ENCODE measurements at regions not wholly inside any gene's neighbourhood (a gene's known extent, or its start where the extent isn't known, plus 50 kb on each side); places are given as distances from the start of the nearest gene placed in this dataset.
"Not testable (repeated sequence)": the region's sequence is repeated elsewhere in the genome, so short reads cannot be mapped to it uniquely, and the experiment has no call there.

GRCh38 chr11:100593291-100593690 lies 93.8 kb upstream of the ARHGAP42 start:
- WGBS, 2 donors: 86 to 95% methylated on average over 2 of the region's 2 CpGs
- H3K4me3 ChIP-seq: no peak overlapping the region
- no peak for DNase-seq
- no peak overlapping the region for H3K27ac ChIP-seq
- no peaks in the 10 kb centered on the region for H3K36me3 ChIP-seq (ENCODE audit: low read depth, missing control alignments)
- H3K4me1 ChIP-seq: no peaks in the 10 kb centered on the region
- H3K9me3 ChIP-seq: no peaks in the 10 kb centered on the region
- intact Hi-C loops (cut with DNase I; ENCODE audit: low total_unique reads): no loop called here
- no peaks in the 10 kb centered on the region for H3K27me3 ChIP-seq
- TF ChIP-seq POLR2A (IDR thresholded peaks at IDR 0.05): no peak
- no peak for TF ChIP-seq CTCF (IDR thresholded peaks at IDR 0.05)

GRCh38 chr11:100594320-100594719 lies 92.8 kb upstream of the ARHGAP42 start:
- Histone ChIP-seq H3K9me3 (no peaks in the 10 kb centered on the region), H3K36me3 (ENCODE audit: low read depth, missing control alignments) (no peaks in the 10 kb centered on the region), H3K27ac (no peak overlapping the region), H3K4me3 (no peak overlapping the region), H3K27me3 (no peaks in the 10 kb centered on the region), H3K4me1 (no peaks in the 10 kb centered on the region)
- 61 to 68% methylated on average over 3 of the region's 3 CpGs for WGBS, 2 donors
- DNase-seq: no peak
- TF ChIP-seq POLR2A (IDR thresholded peaks at IDR 0.05) (no peak), CTCF (IDR thresholded peaks at IDR 0.05) (no peak)
- intact Hi-C loops (cut with DNase I; ENCODE audit: low total_unique reads): no loop called here

- TF ChIP-seq POLR2A (IDR thresholded peaks at IDR 0.05): no peak
- TF ChIP-seq CTCF (IDR thresholded peaks at IDR 0.05): no peak
- 71 to 89% methylated on average over 1 of the region's 1 CpG for WGBS, 2 donors
Observed at GRCh38 chr11:100600941-100601340, 86.1 kb upstream of the ARHGAP42 start.

GRCh38 chr11:100602716-100603115 lies 84.4 kb upstream of the ARHGAP42 start:
- no peak for DNase-seq
- H3K4me3 ChIP-seq: no peak overlapping the region
- intact Hi-C loops (cut with DNase I; ENCODE audit: low total_unique reads): no loop called here
- no peaks in the 10 kb centered on the region for H3K27me3 ChIP-seq
- no peaks in the 10 kb centered on the region for H3K4me1 ChIP-seq
- H3K27ac ChIP-seq: no peak overlapping the region
- H3K9me3 ChIP-seq: no peaks in the 10 kb centered on the region
- no peaks in the 10 kb centered on the region for H3K36me3 ChIP-seq (ENCODE audit: low read depth, missing control alignments)
- TF ChIP-seq POLR2A (IDR thresholded peaks at IDR 0.05) (no peak), CTCF (IDR thresholded peaks at IDR 0.05) (no peak)

More at GRCh38 chr11:100600941-100601340, 86.1 kb upstream of the ARHGAP42 start:
- H3K36me3 ChIP-seq (ENCODE audit: low read depth, missing control alignments): no peaks in the 10 kb centered on the region
- DNase-seq: no peak
- no peaks in the 10 kb centered on the region for H3K9me3 ChIP-seq
- H3K27me3 ChIP-seq: no peaks in the 10 kb centered on the region
- intact Hi-C loops (cut with DNase I; ENCODE audit: low total_unique reads): no loop called here
- H3K4me3 ChIP-seq: no peak overlapping the region
- no peaks in the 10 kb centered on the region for H3K4me1 ChIP-seq
- no peak overlapping the region for H3K27ac ChIP-seq

GRCh38 chr11:100607761-100608160 lies 79.3 kb upstream of the ARHGAP42 start:
- H3K36me3 ChIP-seq (ENCODE audit: low read depth, missing control alignments); DNase-seq; H3K9me3 ChIP-seq; H3K27me3 ChIP-seq; H3K4me3 ChIP-seq; H3K27ac ChIP-seq; H3K4me1 ChIP-seq; intact Hi-C loops (cut with DNase I; ENCODE audit: low total_unique reads): not testable (repeated sequence)
